Cerebellar cortex (tissue), 1 donor: ENCODE measurements at regions not wholly inside any gene's neighbourhood (a gene's known extent, or its start where the extent isn't known, plus 50 kb on each side); places are given as distances from the start of the nearest gene placed in this dataset.

ENCODE experiments used
- DNase-seq: peaks from one replicate; pipeline ENCODE4 v3.0.0-alpha.2; 2015; ENCODE audit warnings: low spot score

GRCh38 chr1:17907999-17908398 lies 152.9 kb downstream of the ACTL8 start:
- DNase-seq, result no peak

DNA sequence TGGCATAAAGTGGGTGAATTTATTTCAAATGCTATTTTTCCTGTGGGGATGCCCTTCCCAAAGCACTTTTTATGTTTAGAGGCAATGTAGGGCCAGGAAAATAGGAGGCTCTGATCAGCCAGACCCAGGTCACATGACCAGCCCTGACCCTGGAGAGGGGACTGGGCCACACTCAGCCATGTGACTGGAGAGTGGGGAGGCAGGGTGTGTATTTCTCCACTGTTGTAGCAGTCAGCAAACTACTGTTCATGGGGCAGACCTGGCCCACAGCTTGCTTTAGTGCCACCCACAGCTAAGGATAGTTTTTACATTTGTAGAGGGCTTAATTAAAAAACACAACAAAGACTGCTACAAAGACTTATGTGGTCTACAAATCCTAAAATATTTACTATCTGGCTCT lies 153.8 kb downstream of the ACTL8 start:
- no peak for DNase-seq

- DNase-seq, result no peak
These were observed 154.5 kb downstream of the ACTL8 start for GRCh38 chr1:17909634-17910033.

DNA sequence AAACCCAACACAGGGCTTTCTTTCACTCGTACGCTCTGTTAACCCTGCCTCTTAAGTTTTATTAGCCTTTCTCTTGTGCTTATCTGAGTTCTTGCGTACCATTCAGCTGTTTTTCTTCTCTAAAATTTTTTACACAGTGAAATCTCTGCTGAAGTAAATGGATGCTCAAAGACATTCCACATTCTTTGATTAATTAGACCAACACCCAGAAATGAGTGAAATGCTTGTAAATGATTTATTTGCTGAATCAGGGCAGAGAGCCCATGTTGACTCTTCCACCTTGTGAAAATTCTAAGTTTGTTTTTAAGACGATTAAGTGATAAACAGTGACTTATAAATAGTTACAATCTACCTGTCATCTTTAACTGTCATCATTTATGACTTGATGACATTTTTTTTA lies 156.7 kb downstream of the ACTL8 start:
- no peak for DNase-seq

GRCh38 chr1:17912491-17912890 lies 157.4 kb downstream of the ACTL8 start:
- DNase-seq, result no peak

GRCh38 chr1:17913326-17914115 lies 158.4 kb downstream of the ACTL8 start:
- DNase-seq, result no peak

GRCh38 chr1:17914131-17914530 lies 159.0 kb downstream of the ACTL8 start:
- no peak for DNase-seq

DNA sequence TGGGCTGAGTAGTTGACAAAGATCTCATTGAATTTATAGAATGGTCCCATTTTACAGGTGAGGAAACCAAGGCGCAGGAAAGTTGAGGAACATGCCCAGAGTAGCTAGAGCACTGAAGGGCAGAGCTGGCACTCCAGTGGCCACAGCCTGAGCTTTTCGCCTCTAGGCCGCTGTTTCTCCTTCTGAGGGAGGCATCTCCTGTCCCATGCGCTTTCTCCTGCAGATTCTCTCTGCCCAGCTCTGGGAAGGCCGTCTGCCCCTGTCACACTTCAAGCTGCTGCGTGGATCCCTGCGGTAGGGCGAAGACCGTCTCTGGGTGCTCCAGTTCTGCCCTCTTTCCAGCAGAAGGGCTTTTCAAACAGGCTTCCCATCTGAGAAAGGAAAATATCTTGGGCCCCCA lies 159.9 kb downstream of the ACTL8 start:
- DNase-seq, result no peak

DNA sequence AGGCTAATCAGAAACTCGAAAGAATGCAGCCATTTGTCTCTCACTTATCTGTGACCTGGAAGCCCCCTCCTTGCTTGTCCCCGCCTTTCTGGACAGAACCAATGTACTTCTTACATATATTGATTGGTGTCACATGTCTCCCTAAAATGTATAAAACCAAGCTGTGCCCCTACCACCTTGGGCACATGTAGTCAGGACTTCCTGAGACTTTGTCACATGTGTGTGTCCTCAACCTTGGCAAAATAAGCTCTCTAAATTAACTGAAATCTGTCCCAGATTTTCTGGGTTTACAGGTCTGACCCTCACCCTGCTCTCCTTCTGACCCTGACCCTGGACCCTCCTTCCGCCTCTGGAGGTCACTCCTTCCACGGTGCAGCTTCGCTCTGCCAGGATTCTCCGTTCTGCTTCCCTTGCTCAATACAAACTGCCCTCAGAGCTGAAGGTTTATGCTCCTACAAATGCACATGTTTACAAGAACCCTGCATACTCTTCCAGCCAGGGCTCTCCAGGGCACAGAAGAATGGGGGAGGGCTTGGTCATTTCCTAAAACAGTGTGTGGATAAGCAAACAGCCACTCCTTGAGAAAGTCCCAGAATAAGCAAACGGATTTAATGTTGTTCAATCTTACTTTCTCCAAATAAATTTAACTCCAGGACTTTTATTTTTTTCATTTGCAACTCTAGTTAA lies 160.5 kb downstream of the ACTL8 start:
- DNase-seq, result no peak

- DNase-seq, result no peak
These were observed 161.6 kb downstream of the ACTL8 start for GRCh38 chr1:17916702-17917101.

DNA sequence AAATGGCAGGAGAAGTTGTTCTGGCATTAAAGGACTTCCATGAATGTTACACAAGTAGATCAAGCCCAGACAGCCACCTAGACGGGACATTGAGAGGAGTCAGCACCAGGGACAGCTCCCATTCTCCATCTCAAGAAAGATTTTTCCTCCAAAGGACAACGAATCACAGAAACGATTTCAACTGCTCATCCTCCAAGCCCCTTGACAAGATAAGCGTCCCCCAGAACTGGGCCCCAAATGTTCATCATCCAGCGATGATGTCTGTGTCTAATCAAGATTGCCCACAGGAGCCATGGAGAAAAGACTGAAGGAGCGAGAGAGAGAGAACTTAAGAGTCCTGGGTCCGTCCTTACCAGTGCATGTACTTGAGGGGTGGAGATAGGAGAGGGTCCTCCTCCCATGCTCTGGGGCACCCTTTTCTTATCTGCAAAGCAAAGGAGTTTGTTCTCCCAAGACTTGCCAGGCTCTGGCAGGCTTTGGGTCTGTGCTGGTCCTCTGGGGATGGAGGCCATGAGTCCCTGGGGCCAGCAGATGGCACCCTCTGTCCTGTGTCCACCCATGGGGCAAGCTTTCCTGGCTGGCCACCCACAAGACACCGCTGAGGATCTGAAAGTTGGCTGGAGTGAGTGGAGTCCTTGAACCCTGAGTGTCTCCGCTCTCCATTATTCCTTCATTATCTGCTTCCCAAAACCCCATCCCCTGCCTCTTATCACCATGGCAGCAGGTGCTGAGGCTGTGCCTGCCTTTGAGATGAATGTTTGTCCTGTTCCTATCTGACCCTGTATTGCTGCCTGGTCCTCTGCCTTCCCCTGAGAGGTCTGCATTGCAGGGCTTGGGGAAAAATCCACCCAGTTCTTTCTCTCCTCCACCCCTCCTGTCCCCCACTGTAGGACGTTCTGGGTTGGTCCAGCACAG lies 164.6 kb downstream of the ACTL8 start:
- DNase-seq, result peak; percentile 68

DNA sequence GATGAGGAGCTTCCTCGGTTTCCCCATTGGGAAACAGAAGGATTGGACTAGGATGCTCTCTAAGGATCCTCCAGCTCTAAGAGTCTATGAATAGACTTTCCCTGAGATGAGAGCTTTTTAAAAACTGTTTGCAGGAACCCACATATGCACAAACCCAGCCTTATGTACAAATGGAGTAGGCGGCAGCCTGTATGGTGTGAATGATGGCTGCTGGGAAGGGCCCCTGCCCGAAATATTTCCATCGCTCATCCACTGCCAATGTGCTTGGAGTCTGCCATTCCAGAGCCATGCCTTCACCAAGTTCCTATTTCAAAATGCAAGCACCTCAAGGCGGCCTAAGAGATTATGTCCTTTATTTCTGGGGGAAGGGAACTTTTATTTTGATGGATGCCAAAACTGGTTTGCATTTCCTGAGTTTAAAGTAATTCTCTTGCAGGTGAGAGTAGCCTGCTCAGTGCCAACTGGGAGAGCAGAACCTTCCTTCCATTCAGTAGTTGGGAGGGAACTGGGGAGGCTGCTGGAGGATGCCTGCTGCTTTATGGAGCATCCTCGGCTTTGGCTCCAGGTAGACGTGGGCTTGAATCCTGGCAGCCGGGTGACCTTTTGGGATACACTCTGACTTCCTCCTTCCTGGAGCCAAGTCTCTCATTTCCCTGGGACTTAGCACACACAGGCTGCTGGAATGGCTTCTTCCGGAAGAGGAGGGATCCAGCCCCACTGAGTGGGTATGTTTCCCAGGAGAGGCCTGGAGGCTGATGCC lies 165.9 kb downstream of the ACTL8 start:
- DNase-seq, result no peak

- DNase-seq, result peak; percentile 42
These were observed 167.7 kb downstream of the ACTL8 start for GRCh38 chr1:17922833-17923232.

- DNase-seq, result peak; percentile 10
These were observed 168.5 kb downstream of the ACTL8 start for GRCh38 chr1:17923666-17924065.

- no peak for DNase-seq
These were observed 169.4 kb downstream of the ACTL8 start for GRCh38 chr1:17924578-17924977.

GRCh38 chr1:17925290-17926237 lies 170.4 kb downstream of the ACTL8 start:
- DNase-seq, result no peak

- DNase-seq, result no peak
These were observed 171.8 kb downstream of the ACTL8 start for GRCh38 chr1:17926906-17927305.

DNA sequence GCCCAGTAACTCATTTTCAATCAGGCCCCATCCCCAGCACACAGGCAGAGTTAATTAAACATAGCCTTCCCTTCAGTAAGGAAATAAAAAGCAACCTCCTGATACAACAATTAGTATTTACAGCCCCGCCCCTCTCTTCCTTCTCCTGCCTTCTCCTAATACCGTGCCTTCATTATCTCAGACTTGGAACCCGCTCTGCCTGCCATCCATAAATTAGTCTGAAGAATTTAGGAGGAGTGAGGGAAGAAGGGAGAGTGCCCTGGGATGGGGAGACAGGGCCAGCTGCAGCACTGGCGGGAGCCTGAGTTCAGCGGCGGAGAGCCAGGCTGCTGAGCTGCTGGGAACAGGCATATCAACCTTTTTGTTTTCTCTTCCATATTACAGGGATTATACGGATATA lies 172.8 kb downstream of the ACTL8 start:
- DNase-seq, result no peak

DNA sequence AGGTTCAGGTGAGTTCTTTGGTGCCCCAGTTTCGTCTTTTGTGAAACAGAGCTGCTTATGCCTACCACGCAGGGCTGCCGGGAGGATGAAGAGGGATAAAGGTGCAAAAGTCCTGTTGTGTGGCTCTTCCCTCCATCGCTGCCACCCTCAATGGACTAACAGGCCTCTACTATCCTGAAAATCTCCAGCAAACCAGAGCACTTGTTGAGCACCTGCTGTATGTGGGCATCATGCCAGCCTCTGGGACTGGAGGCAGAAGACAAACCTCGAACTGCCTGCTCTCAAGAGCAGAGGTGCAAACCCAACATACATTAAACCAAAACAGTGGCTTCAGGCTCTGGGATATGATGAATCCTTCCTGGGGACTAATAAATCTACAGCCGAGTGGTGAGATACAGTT lies 174.1 kb downstream of the ACTL8 start:
- peak; percentile 12 for DNase-seq

DNA sequence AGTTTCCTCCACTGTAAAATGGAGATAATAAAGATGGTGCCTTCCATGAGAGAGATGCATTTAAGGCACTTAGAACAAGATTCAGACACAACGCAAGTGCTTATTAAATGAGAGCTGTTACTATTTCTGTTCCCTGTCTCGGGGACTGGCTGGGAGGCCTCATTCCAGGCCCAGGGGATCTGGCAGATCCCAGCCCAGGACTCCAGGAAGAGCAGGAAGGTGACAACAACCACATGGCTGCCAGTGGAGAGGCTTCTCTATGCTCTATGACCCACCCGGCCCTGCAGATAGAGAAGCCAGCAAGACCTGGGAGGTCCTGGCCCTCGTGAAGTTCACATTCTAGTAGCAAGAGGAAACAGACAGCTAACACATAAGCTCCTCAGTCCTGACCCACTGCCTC lies 175.5 kb downstream of the ACTL8 start:
- no peak for DNase-seq

GRCh38 chr1:17932164-17932563 lies 175.4 kb upstream of the IGSF21 start:
- no peak for DNase-seq
